NCI-H2196 treated with DMSO at 0.1 percent for 48 hours (cell line): ENCODE measurements at regions not wholly inside any gene's neighbourhood (a gene's known extent, or its start where the extent isn't known, plus 50 kb on each side); places are given as distances from the start of the nearest gene placed in this dataset.
"Not testable (repeated sequence)": the region's sequence is repeated elsewhere in the genome, so short reads cannot be mapped to it uniquely, and the experiment has no call there.

ENCODE experiments used
- DNase-seq: peaks from one replicate; lab custom pipeline; 2025; ENCODE audit not compliant: unreplicated experiment; lab: John Stamatoyannopoulos, UW

DNA sequence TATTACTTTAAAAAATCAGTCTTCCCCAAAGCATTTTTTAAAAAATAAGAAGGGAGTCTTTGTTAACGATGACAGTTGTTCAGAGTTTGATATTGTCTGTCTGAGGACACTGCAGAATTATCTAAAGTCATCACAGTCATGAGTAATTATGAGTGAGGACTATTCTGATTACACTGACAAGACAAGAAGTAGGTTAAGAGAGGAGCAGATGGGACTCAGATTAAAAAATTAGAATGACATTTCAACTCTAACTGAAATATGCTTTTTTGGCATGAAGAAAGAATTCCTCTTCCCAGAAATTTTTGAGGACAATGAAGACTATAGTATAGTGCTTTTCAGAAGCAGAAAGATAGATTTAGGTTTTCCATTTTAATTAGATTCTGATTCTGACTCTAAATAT is 456.5 kb downstream of the EPHA7 start:
- no peak for DNase-seq

GRCh38 chr6:92952111-92952510 is 467.2 kb downstream of the EPHA7 start:
- not testable (repeated sequence) for DNase-seq

- no peak for DNase-seq
These were observed 473.6 kb downstream of the EPHA7 start for GRCh38 chr6:92945799-92946198.

DNA sequence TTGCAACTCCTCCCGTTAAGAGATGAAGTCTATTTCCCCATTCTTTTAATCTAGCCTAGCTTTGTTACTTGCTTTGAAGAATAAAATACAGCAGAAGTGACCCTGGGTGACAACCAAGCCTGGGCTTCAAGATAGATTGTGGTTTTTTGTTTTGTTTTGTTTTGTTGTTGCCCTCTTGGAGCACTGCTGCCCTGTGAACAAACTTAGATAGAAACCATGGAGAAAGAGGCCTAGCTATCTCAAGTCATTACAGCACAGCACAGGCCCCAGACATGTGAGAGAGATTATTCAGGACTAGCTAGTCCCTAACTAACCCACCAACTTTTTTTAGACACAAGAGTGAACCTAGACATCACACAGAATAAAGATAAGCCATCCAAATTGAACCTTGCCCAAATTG is 475.2 kb downstream of the EPHA7 start:
- no peak for DNase-seq

GRCh38 chr6:92942549-92942948 is 476.8 kb downstream of the EPHA7 start:
- DNase-seq = no peak

GRCh38 chr6:92934625-92935024 is 484.7 kb downstream of the EPHA7 start:
- DNase-seq = no peak

DNA sequence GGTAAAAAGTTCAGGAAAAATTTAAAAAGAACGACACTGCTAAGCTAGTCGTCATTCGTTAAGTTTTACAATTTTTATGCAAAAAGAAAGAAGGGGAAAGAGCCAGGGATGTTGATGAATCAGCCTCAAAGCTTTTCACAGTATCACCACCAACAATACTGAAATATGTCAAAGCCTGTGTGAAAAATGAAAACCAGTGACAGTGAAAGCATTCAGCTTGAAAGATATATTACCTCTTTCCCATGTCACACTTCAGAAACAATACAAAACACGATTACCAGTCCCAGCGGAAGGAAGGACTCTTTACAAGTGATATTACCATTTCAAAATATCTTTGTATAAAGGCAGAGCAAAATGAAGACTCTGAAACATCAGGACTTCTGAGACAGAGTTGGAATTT is 489.2 kb downstream of the EPHA7 start:
- no peak for DNase-seq

- DNase-seq = no peak
These were observed 497.0 kb downstream of the EPHA7 start for GRCh38 chr6:92922216-92922806.

GRCh38 chr6:92915466-92915865 is 503.9 kb downstream of the EPHA7 start:
- no peak for DNase-seq

DNA sequence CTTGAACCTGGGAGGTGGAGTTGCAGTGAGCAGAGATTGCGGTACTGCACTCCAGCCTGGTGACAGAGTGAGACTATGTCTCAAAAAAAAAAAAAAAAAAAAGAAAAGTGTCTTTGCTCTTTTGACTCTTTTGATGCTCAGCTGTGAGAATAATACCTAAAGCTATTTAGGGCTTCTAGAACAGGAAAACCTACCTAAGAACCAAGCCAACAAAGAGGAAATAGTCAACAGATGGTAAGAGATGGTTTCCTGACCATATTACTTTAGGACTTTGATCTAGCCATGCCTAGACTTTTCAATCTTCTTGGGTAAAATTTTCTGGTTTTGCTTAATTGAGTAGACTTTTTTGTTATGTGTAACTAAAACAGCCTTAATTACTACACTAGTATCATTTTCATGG is 508.1 kb downstream of the EPHA7 start:
- no peak for DNase-seq

- no peak for DNase-seq
These were observed 508.7 kb downstream of the EPHA7 start for GRCh38 chr6:92910646-92911045.

DNA sequence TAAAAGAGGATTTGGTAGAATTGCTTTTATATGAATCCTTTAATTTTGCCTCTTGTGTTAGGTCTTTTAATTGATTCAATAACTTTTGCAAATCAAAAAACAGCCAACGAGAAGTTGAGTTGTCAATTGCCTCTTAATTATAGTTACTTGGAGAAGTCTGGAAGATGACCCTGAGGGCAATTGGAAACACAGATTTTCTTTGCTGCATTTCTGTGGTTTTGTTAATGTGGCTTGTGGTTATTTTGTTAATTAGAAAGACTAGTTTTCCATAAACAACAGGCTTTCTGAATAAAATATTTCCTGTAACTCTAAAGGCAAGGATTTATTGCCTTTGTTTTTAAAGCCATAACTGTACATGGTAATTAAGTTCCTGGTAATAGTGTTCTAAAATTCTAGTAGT is 513.0 kb downstream of the EPHA7 start:
- DNase-seq = no peak

DNA sequence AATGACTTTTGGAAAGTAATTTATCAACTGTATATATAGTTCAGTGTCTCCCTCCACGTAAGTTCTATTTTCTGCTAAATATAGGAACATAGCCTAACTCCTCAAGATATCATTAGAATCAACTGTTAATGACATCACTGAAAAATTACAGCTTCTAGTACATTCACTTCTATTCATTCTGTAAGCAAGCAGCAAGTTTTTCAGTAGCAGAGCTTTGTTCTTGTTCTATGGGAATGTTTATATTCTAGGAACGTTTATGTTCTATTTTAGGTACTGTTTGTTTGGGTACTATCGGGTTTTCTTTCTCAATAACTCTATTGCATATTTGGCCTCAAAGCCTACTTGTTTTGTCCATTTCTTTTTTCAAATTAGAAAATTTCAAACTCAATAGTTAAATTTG is 525.6 kb downstream of the EPHA7 start:
- DNase-seq = no peak

DNA sequence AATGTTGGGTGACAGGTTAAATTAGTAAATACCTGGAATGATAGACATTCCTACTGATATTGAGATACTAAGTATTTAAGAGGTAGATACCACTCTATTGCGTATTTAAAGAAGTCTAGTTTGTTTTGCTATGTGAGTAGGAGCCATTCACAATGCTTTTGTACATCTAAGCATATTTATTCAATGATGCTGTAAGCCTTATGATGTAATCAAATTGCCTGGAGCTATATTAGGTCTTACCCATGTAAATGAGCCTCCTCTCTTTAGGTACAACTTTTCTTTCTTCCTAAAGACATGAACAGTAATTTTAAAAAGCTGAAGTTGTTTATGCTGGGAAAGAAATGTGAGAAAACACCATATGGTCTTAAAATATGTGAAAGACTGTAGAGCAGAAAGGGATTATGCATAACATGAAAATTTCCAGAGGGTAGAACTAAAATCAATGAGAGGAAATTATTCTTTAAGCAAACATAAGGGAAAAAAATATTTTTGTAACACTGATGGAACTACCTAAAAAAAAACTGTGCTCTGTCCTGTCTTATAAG is 526.7 kb downstream of the EPHA7 start:
- DNase-seq = no peak

- no peak for DNase-seq
These were observed 531.0 kb downstream of the EPHA7 start for GRCh38 chr6:92888316-92888715.

- DNase-seq = no peak
These were observed 531.5 kb downstream of the EPHA7 start for GRCh38 chr6:92887871-92888270.

DNA sequence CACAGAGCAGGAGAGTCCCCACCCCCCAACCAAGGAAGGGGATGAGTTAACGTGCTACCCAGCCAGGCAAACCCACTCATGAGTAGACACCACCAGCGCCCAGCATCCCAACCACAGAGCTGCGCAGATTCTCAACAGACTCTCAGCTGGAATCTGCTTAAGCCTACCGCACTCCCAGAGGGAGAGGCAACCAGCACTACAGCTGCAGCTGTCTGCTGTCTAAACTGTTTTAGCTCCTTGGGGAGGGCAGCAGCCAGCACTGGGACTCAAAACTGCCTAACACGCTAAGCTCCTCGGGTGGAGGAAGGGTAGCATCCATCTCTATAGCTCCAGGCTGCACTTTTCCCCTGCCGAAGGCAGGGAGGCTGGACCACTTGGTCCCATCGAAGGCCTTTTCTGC is 539.8 kb downstream of the EPHA7 start:
- no peak for DNase-seq

DNA sequence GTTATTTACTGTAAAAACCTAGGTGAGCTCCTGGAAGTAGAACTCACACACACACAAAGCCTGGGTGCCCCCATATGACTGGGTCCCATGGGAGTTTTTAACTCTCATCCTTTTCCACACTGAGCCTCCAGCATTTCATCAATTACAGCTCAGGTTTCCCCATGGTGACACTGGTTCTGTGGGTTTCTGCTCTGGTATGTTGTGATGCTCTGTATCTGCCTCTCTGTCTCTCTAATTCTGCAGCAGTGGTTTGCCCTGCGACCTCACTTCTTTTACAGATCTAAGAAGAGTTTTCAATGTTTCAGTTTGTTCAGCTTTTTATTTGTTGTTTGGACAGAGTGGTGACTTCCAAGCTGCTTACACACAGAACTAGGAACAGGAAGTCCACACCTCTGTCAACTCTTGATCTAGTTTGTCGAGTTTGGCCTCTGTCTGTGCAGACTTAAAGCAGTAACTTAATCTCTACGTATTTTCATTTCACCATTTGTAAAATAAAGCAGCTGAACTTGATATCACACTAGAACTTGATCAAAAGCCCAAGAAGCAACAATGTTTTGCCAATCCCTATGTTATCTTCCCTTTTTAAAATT is 554.3 kb downstream of the EPHA7 start:
- DNase-seq = no peak

DNA sequence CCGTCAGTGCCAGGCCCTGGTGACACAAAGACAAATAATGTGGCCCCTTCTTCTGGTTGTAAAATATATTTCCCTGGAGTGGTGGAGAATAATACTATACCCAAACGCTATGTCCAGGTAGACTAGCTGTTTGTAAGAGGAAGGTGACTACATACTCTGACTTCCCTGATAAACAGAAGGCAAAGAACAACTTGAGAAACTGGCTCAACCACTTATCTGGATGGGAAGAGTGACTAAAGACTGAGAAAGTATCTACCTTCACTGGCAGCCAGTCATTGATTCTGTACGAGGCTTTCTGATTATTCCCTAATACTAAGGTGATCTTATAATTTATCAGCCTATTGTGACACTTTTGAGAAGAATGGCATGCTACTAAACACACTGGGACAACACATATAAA is 569.7 kb downstream of the EPHA7 start:
- DNase-seq = no peak

- DNase-seq = no peak
These were observed 570.5 kb downstream of the EPHA7 start for GRCh38 chr6:92848901-92849300.

DNA sequence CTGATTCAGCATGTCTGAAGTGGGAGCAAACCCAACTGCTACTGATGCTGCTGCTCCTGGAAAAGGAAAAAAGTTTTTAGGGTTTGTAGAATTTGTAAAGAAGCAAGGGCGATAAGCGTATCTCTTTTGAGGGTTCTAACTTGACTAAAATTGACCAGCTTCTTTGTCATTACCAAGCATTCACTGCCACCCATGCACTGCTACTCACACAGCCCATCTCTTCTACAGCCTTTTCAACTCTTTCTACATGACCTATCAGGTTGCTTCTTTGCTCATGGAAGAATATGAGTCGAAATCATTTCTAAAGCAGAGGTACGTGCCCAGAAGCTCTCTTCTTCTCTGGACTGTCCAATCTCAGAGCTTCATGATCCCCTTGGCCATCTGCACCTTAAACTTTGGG is 570.9 kb downstream of the EPHA7 start:
- DNase-seq = no peak

GRCh38 chr6:92847988-92848387 is 571.4 kb downstream of the EPHA7 start:
- no peak for DNase-seq
